ENCODE measurements at regions not wholly inside any gene's neighbourhood (a gene's known extent, or its start where the extent isn't known, plus 50 kb on each side); places are given as distances from the start of the nearest gene placed in this dataset.

DNA sequence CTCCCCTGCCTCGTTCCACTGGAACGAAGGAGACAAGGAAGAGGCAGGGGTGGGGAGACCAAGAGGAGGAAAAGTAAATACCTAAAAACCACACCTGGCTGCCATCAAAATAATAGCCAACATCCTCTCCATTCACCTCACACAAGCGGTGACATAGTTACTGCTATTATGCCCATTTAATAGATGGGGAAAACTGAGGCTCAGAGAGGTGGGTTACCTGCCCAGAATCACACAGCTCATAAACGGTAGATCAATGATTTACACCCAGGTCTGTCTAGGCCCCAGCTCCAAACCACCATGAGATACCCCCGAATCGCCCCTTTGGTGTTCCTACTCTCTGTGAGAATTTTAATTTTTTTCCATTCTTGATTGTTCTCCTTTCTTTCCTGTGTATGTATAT is 253.8 kb downstream of the BMP7 start:
- TF ChIP-seq, protein P1, sequence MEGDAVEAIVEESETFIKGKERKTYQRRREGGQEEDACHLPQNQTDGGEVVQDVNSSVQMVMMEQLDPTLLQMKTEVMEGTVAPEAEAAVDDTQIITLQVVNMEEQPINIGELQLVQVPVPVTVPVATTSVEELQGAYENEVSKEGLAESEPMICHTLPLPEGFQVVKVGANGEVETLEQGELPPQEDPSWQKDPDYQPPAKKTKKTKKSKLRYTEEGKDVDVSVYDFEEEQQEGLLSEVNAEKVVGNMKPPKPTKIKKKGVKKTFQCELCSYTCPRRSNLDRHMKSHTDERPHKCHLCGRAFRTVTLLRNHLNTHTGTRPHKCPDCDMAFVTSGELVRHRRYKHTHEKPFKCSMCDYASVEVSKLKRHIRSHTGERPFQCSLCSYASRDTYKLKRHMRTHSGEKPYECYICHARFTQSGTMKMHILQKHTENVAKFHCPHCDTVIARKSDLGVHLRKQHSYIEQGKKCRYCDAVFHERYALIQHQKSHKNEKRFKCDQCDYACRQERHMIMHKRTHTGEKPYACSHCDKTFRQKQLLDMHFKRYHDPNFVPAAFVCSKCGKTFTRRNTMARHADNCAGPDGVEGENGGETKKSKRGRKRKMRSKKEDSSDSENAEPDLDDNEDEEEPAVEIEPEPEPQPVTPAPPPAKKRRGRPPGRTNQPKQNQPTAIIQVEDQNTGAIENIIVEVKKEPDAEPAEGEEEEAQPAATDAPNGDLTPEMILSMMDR (conservative IDR thresholded peaks at IDR 0.05; ENCODE audit: low read depth, low read length), result no peak
- no peak for TF ChIP-seq EZH2 (IDR thresholded peaks at IDR 0.05; ENCODE audit: borderline replicate concordance, low read depth, low read length, poor library complexity, severe bottlenecking)
